ACHN (cell line): ENCODE measurements at regions not wholly inside any gene's neighbourhood (a gene's known extent, or its start where the extent isn't known, plus 50 kb on each side); places are given as distances from the start of the nearest gene placed in this dataset.
"Not testable (repeated sequence)": the region's sequence is repeated elsewhere in the genome, so short reads cannot be mapped to it uniquely, and the experiment has no call there.

ENCODE experiments used
- DNase-seq: peaks from one replicate; pipeline ENCODE4 v3.0.0-alpha.2; 2015
- in situ Hi-C: cut with HindIII; loops from 2 replicates; pipeline ENCODE4 v1.10.0; 2017; ENCODE audit warnings: low sequenced_read_pairs, low pct_ligation_motif_present, low pct_unique_long_range_greater_than_20kb

GRCh38 chr5:93682471-93683404 lies 58.7 kb downstream of the POU5F2 start:
- DNase-seq, in situ Hi-C loops: not testable (repeated sequence)

GRCh38 chr5:93681432-93681831 lies 60.0 kb downstream of the POU5F2 start:
- DNase-seq, result no peak
- in situ Hi-C loops, result no loop called here

- in situ Hi-C loops, result no loop called here
- peak; percentile 45 for DNase-seq
Observed at GRCh38 chr5:93677359-93677891, 64.0 kb downstream of the POU5F2 start.

- in situ Hi-C loops, result no loop called here
- DNase-seq, result no peak
Observed at GRCh38 chr5:93676704-93677103, 64.7 kb downstream of the POU5F2 start.

- in situ Hi-C loops, result no loop called here
- no peak for DNase-seq
Observed at GRCh38 chr5:93675460-93676450, 65.6 kb downstream of the POU5F2 start.

GRCh38 chr5:93674866-93675459 lies 66.4 kb downstream of the POU5F2 start:
- no peak for DNase-seq
- in situ Hi-C loops, result no loop called here

GRCh38 chr5:93674138-93674537 lies 67.3 kb downstream of the POU5F2 start:
- in situ Hi-C loops, result no loop called here
- no peak for DNase-seq

GRCh38 chr5:93673316-93673954 lies 68.0 kb downstream of the POU5F2 start:
- DNase-seq, result no peak
- in situ Hi-C loops, result no loop called here

GRCh38 chr5:93665648-93666047 lies 75.8 kb downstream of the POU5F2 start:
- in situ Hi-C loops, result no loop called here
- DNase-seq, result no peak

- no peak for DNase-seq
- in situ Hi-C loops, result no loop called here
Observed at GRCh38 chr5:93660677-93661076, 77.7 kb downstream of the NR2F1 start.

GRCh38 chr5:93658044-93658443 lies 75.0 kb downstream of the NR2F1 start:
- in situ Hi-C loops, result no loop called here

GRCh38 chr5:93654676-93655075 lies 71.7 kb downstream of the NR2F1 start:
- no peak for DNase-seq
- in situ Hi-C loops, result no loop called here

More at GRCh38 chr5:93658044-93658443, 75.0 kb downstream of the NR2F1 start:
- no peak for DNase-seq

GRCh38 chr5:93653716-93654115 lies 70.7 kb downstream of the NR2F1 start:
- DNase-seq, result no peak
- in situ Hi-C loops, result no loop called here

- in situ Hi-C loops, result no loop called here
- no peak for DNase-seq
Observed at GRCh38 chr5:93649234-93649900, 66.3 kb downstream of the NR2F1 start.

GRCh38 chr5:93644760-93645159 lies 61.7 kb downstream of the NR2F1 start:
- in situ Hi-C loops, result no loop called here
- no peak for DNase-seq
